GM11168 (cell line): ENCODE measurements at regions not wholly inside any gene's neighbourhood (a gene's known extent, or its start where the extent isn't known, plus 50 kb on each side); places are given as distances from the start of the nearest gene placed in this dataset.

Source experiments
- in situ Hi-C: fragments of 300-500 bp; cut with MboI; formaldehyde crosslinking; loops from one replicate; pipeline ENCODE4 v1.12.0; 2022; ENCODE audit warnings: low sequenced_read_pairs; ENCODE audit not compliant: unreplicated experiment

DNA sequence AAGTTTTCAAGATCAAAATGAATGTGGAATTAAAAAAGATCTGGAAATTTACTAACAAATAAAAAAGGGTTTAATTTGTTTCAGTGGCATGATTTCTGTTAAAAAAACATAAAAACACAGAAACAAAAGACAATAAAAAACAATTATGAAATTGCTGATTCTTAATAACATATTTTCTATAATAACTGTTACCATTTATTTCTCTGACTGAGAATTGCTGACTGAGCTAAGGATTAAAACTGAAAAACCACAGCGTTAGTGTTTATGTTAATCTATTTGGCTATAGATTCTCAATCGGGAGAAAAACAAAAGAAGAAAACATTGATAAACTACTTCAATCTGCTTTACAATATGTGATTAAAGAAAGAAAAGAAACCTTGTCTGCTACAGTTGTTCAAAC lies 678.6 kb upstream of the ZEB2 start:
- in situ Hi-C loops, result no loop called here

GRCh38 chr2:145197944-145198343 lies 678.0 kb upstream of the ZEB2 start:
- in situ Hi-C loops, result no loop called here

DNA sequence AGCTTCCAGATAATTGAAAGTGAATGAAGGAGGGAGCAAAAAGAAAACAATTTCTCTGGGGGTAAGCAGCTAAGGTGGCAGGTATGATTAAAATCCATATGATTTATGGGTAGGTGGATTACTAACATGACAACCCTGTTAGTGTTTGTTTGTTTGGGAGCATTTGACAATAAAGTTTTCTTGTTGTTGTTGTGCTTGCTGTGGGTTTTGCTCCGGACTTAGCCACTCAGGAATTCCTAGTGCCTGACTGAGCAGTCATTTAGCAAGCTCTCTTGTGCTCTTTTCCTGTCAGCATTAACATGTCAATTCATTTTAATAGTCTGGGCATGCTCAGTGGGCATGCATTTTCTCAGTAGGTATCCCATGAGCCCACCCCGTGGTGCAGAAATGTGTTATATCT lies 674.8 kb upstream of the ZEB2 start:
- in situ Hi-C loops, result no loop called here

DNA sequence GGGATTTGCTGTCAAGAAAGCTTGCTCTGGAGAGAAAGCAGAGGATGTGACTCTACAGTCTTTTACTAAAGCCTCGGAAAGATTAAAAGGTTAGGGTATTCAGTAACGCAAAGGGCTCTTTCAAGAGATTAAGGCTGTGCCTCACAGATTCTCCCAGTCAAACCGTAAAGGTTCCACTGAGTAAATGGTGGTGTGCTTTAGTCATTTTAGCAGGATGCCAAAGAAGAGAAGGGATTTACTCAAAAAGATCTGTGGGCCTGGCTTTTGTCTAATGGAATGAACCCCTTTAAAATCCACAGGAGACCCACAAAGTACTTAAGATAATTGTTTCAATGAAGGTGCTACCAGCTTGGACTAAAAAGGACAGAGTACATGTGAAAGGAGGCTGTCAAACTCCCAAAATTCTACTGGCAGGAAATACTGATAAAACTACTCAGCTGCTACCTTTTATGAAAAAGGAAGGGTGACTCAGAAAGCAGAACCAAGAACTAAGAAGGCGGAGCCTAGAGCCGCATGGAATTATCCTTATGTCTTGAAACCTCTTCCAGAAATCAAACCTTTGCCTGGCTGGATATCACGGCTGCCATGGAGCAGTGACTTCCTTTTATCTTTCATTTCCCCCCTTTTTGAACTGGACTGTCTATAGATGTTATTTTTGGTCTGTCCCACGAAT lies 670.2 kb upstream of the ZEB2 start:
- in situ Hi-C loops, result no loop called here

- in situ Hi-C loops, result no loop called here
Measured at GRCh38 chr2:145186303-145186702, 666.4 kb upstream of the ZEB2 start.

- in situ Hi-C loops, result no loop called here
Measured at GRCh38 chr2:145185696-145186095, 665.8 kb upstream of the ZEB2 start.

- in situ Hi-C loops, result no loop called here
Measured at GRCh38 chr2:145184741-145185651, 665.1 kb upstream of the ZEB2 start.

- in situ Hi-C loops, result no loop called here
Measured at GRCh38 chr2:145169285-145169684, 649.4 kb upstream of the ZEB2 start.

DNA sequence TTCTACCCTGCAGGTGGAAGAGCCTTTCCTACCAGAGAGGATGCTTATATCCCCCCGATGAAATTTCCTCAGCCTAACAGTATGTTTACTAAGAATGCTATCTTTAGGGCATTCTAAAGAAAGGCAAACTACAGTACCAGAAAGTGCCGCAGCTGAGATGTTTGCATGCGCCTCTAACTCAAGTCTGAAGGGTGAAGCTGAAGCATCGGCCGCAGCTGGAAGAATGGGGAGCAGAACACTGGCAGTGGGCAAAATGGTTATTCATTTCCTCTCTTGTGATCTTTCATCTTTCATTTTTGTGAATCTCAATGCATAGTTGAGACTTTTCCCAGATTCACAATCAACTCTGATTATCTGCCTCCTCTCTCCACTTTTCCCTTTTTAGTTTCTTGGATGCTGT lies 648.2 kb upstream of the ZEB2 start:
- in situ Hi-C loops, result no loop called here

- in situ Hi-C loops, result no loop called here
Measured at GRCh38 chr2:145166731-145167302, 646.9 kb upstream of the ZEB2 start.

DNA sequence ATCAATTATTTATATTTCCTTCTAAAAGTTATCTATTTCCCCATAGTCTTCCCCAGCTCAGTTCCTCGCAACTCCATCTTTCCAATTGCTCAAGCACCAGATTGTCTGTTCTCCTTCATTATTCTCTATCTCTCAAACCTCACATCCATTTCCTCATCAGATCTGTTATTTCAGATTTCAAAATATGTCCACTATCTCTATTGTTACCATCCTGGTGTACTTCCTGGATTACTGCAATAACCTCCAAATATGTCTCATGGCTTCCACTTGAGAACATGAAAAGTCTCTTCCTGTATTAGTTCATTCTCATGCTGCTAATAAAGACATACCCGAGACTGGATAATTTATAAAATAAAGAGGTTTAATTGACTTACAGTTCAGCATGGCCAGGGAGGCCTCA lies 641.7 kb upstream of the ZEB2 start:
- in situ Hi-C loops, result no loop called here

GRCh38 chr2:145160855-145161254 lies 640.9 kb upstream of the ZEB2 start:
- in situ Hi-C loops, result no loop called here

- in situ Hi-C loops, result no loop called here
Measured at GRCh38 chr2:145159676-145160075, 639.8 kb upstream of the ZEB2 start.

GRCh38 chr2:145157741-145158591 lies 638.0 kb upstream of the ZEB2 start:
- in situ Hi-C loops, result no loop called here

DNA sequence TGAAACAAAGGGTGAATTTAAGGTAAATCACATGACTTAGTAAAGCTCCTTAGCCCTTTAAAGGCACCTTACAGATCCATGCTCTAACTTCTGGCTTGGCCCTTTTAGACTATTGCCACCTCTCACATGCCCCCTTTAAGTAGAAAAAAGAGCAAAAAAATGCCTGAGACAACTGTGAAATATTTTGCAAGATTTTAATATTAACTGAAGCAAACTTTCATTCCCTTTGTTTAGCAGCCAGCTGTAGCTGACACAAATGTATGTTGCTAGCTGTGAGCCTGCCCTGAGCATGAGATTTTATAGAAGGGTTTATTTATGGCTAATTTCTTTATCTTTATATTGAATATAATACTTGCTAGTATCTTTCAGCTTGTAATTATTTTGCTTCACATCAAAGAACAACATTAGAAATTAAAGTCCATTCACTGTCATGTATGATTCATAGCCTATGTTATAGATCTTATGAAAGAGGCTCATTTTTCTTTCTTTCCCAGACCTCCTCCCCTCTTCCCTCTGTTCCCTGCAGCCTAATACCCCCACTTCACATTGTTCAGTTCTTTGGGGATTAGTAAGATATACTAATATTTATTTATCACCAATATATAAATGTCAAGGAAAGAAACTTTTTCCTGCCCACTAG lies 637.2 kb upstream of the ZEB2 start:
- in situ Hi-C loops, result no loop called here

DNA sequence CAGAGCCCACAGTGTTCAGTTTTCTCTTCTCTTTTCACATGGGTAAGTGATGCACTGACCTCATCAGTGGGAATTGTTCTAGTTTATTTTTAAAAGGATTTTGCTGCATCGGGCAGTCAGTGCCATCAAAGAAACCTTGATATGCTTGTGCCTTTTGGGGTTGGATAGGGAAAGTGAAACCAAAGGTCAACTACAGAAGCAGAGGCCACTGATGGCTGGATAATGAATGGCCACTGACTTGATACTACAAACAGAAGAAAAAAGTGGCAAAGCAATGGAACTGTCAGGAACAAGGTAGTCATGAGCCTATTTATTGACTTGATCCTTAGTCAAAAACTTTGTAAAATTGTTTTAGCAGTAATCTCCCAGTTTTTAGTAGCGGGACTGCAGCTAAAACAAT lies 636.3 kb upstream of the ZEB2 start:
- in situ Hi-C loops, result no loop called here

DNA sequence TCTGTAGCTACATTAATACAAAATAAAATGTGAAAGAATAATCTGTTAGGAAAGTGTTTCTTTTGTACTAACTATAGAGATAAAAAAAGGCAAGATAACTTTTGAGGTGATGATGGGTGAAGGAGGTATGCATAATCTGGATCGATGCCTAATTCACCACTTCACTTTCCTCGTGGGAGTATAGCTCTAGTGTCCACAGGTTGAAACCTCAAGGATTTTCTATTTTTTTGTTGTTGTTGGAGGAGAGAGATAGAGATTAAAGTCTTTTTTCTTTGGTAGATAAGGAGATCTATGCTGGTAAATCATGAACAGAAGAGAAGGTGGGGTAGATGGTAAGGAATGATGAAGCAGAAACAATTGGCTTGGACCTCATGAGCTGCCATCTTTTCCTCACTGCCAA lies 635.3 kb upstream of the ZEB2 start:
- in situ Hi-C loops, result no loop called here

DNA sequence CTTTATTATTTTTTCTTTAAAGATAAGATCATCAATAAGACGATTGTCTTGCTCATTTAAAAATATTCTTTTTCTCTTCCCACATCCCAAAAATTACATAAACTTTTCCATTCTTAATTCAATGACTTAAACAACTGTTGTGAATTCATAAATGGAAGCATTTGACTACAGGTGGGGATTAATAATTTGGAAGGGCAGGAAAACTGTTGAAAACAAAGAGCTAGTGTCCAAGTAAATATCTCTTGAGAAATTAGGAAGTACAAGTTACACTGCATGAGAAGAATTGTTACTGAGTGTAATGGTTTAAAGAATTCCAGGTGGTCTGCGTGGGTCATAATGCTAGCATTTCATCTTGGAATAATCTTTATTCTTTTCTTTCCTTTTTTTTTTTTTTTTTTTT lies 634.8 kb upstream of the ZEB2 start:
- in situ Hi-C loops, result no loop called here

GRCh38 chr2:145146691-145147090 lies 626.8 kb upstream of the ZEB2 start:
- in situ Hi-C loops, result no loop called here

GRCh38 chr2:145144131-145144728 lies 624.3 kb upstream of the ZEB2 start:
- in situ Hi-C loops, result no loop called here
